ENCODE measurements at regions not wholly inside any gene's neighbourhood (a gene's known extent, or its start where the extent isn't known, plus 50 kb on each side); places are given as distances from the start of the nearest gene placed in this dataset.

GRCh38 chr10:131453721-131454634 lies 142.5 kb upstream of the TCERG1L start:
- Histone ChIP-seq H3K9me3 (ENCODE audit: control insufficient read depth, low read length) (no peaks in the 10 kb centered on the region), H2BK12ac (ENCODE audit: low read length in 2 of 2) (no peak overlapping the region), H3K18ac (ENCODE audit: low read depth in 1 of 2, low read length in 2 of 2) (no peak overlapping the region), H3K36me3 (ENCODE audit: control insufficient read depth in 1 of 2, insufficient read depth in 2 of 2, low read depth in 1 of 2, low read length in 2 of 2) (no peaks in the 10 kb centered on the region), H2AK5ac (ENCODE audit: low read length, severe bottlenecking) (no peak overlapping the region), H3K27me3 (ENCODE audit: control insufficient read depth in 1 of 2, insufficient read depth in 1 of 2, low read length in 2 of 2) (peaks cover 0 to 50% of the 10 kb centered on the region in 2 experiments), H3K4me2 (ENCODE audit: low read length, poor library complexity, severe bottlenecking) (no peak overlapping the region), H3K4me1 (ENCODE audit: control insufficient read depth, insufficient read depth, low read depth, low read length) (no peaks in the 10 kb centered on the region), H2BK5ac (ENCODE audit: low read depth, low read length, poor library complexity, severe bottlenecking) (no peak overlapping the region), H3K4ac (ENCODE audit: low read depth in 1 of 2, low read length in 2 of 2) (no peak overlapping the region), H4K8ac (ENCODE audit: low read length) (no peak overlapping the region), H3K4me3 (ENCODE audit: insufficient read depth in 1 of 2, low read depth in 1 of 2, low read length in 2 of 2) (peak overlapping the region in 1 of 2 experiments; percentile 45), H3K79me1 (replicated peaks; ENCODE audit: low read length, poor library complexity, severe bottlenecking) (no peaks in the 10 kb centered on the region), H4K91ac (ENCODE audit: low read length) (no peak overlapping the region), H2AFZ (ENCODE audit: low read depth, low read length) (no peak overlapping the region), H3K23ac (ENCODE audit: low read length in 2 of 2) (no peak overlapping the region), H2BK15ac (ENCODE audit: low read depth, poor library complexity, severe bottlenecking) (no peak overlapping the region), H3K14ac (ENCODE audit: low read length in 2 of 2) (no peak overlapping the region), H3K9ac (ENCODE audit: low read length) (no peak overlapping the region), H2BK120ac (ENCODE audit: low read depth, low read length) (no peak overlapping the region), H3K27ac (ENCODE audit: low read length, poor library complexity, severe bottlenecking) (no peak overlapping the region)
- WGBS = 11% methylated on average over 25 of the region's 32 CpGs
- DNase-seq = no peak

DNA sequence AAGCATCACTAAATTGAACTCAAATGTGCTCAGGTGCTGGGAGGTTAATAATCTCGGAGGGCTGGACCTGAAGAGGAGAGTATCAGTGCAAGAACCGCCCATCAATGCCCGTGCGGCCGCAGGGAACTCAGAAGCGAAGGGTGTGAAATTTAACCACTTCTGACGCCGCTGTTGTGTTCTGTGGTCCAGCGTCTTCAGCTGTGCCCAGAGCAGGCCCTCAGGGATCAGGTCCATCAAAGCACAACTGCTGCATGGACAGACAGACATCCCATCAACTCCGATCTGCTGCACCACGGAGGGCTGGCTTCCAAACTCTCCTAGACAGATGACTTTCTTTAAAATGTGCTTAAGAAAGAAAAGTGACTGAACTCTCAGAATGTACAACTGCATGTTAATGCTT lies 144.9 kb upstream of the TCERG1L start:
- H3K9ac ChIP-seq (ENCODE audit: low read length) = no peak overlapping the region
- H2AK5ac ChIP-seq (ENCODE audit: low read length, severe bottlenecking) = no peak overlapping the region
- DNase-seq = no peak
- no peak overlapping the region for H3K4ac ChIP-seq (ENCODE audit: low read depth in 1 of 2, low read length in 2 of 2)
- H2BK12ac ChIP-seq (ENCODE audit: low read length in 2 of 2) = no peak overlapping the region
- H3K23ac ChIP-seq (ENCODE audit: low read length in 2 of 2) = no peak overlapping the region
- no peak overlapping the region for H4K8ac ChIP-seq (ENCODE audit: low read length)
- no peak overlapping the region for H3K4me3 ChIP-seq (ENCODE audit: insufficient read depth in 1 of 2, low read depth in 1 of 2, low read length in 2 of 2)
- no peak overlapping the region for H2BK5ac ChIP-seq (ENCODE audit: low read depth, low read length, poor library complexity, severe bottlenecking)
- no peaks in the 10 kb centered on the region for H3K9me3 ChIP-seq (ENCODE audit: control insufficient read depth, low read length)
- no peak overlapping the region for H3K14ac ChIP-seq (ENCODE audit: low read length in 2 of 2)
- no peaks in the 10 kb centered on the region for H3K4me1 ChIP-seq (ENCODE audit: control insufficient read depth, insufficient read depth, low read depth, low read length)
- H3K36me3 ChIP-seq (ENCODE audit: control insufficient read depth in 1 of 2, insufficient read depth in 2 of 2, low read depth in 1 of 2, low read length in 2 of 2) = no peaks in the 10 kb centered on the region
- no peak overlapping the region for H3K18ac ChIP-seq (ENCODE audit: low read depth in 1 of 2, low read length in 2 of 2)
- H2AFZ ChIP-seq (ENCODE audit: low read depth, low read length) = no peak overlapping the region
- no peak overlapping the region for H2BK120ac ChIP-seq (ENCODE audit: low read depth, low read length)
- peaks cover 0 to 48% of the 10 kb centered on the region in 2 experiments for H3K27me3 ChIP-seq (ENCODE audit: control insufficient read depth in 1 of 2, insufficient read depth in 1 of 2, low read length in 2 of 2)
- H3K27ac ChIP-seq (ENCODE audit: low read length, poor library complexity, severe bottlenecking) = no peak overlapping the region
- H4K91ac ChIP-seq (ENCODE audit: low read length) = no peak overlapping the region
- no peak overlapping the region for H3K4me2 ChIP-seq (ENCODE audit: low read length, poor library complexity, severe bottlenecking)
- no peaks in the 10 kb centered on the region for H3K79me1 ChIP-seq (replicated peaks; ENCODE audit: low read length, poor library complexity, severe bottlenecking)
- WGBS = 78% methylated on average over 9 of the region's 11 CpGs
- H2BK15ac ChIP-seq (ENCODE audit: low read depth, poor library complexity, severe bottlenecking) = no peak overlapping the region

GRCh38 chr10:131461093-131461492 lies 149.6 kb upstream of the TCERG1L start:
- Histone ChIP-seq H3K27me3 (ENCODE audit: control insufficient read depth in 1 of 2, insufficient read depth in 1 of 2, low read length in 2 of 2) (peaks cover 0 to 17% of the 10 kb centered on the region in 2 experiments), H4K8ac (ENCODE audit: low read length) (no peak overlapping the region), H3K27ac (ENCODE audit: low read length, poor library complexity, severe bottlenecking) (no peak overlapping the region), H3K18ac (ENCODE audit: low read depth in 1 of 2, low read length in 2 of 2) (no peak overlapping the region), H2BK120ac (ENCODE audit: low read depth, low read length) (no peak overlapping the region), H3K79me1 (replicated peaks; ENCODE audit: low read length, poor library complexity, severe bottlenecking) (no peaks in the 10 kb centered on the region), H3K4me1 (ENCODE audit: control insufficient read depth, insufficient read depth, low read depth, low read length) (no peaks in the 10 kb centered on the region), H2BK12ac (ENCODE audit: low read length in 2 of 2) (no peak overlapping the region), H2AFZ (ENCODE audit: low read depth, low read length) (no peak overlapping the region), H3K14ac (ENCODE audit: low read length in 2 of 2) (no peak overlapping the region), H3K4ac (ENCODE audit: low read depth in 1 of 2, low read length in 2 of 2) (no peak overlapping the region), H2BK5ac (ENCODE audit: low read depth, low read length, poor library complexity, severe bottlenecking) (no peak overlapping the region), H3K9ac (ENCODE audit: low read length) (no peak overlapping the region), H3K36me3 (ENCODE audit: control insufficient read depth in 1 of 2, insufficient read depth in 2 of 2, low read depth in 1 of 2, low read length in 2 of 2) (no peaks in the 10 kb centered on the region), H4K91ac (ENCODE audit: low read length) (no peak overlapping the region), H2AK5ac (ENCODE audit: low read length, severe bottlenecking) (no peak overlapping the region), H3K4me2 (ENCODE audit: low read length, poor library complexity, severe bottlenecking) (no peak overlapping the region), H3K23ac (ENCODE audit: low read length in 2 of 2) (no peak overlapping the region), H3K4me3 (ENCODE audit: insufficient read depth in 1 of 2, low read depth in 1 of 2, low read length in 2 of 2) (no peak overlapping the region), H2BK15ac (ENCODE audit: low read depth, poor library complexity, severe bottlenecking) (no peak overlapping the region), H3K9me3 (ENCODE audit: control insufficient read depth, low read length) (no peaks in the 10 kb centered on the region)
- no peak for DNase-seq
- WGBS = 53% methylated on average over 5 of the region's 5 CpGs

GRCh38 chr10:131464789-131465188 lies 153.3 kb upstream of the TCERG1L start:
- Histone ChIP-seq H2BK15ac (ENCODE audit: low read depth, poor library complexity, severe bottlenecking) (no peak overlapping the region), H2BK120ac (ENCODE audit: low read depth, low read length) (no peak overlapping the region), H3K4me3 (ENCODE audit: insufficient read depth in 1 of 2, low read depth in 1 of 2, low read length in 2 of 2) (no peak overlapping the region), H3K18ac (ENCODE audit: low read depth in 1 of 2, low read length in 2 of 2) (no peak overlapping the region), H3K9me3 (ENCODE audit: control insufficient read depth, low read length) (no peaks in the 10 kb centered on the region), H3K14ac (ENCODE audit: low read length in 2 of 2) (no peak overlapping the region), H2BK12ac (ENCODE audit: low read length in 2 of 2) (no peak overlapping the region), H3K79me1 (replicated peaks; ENCODE audit: low read length, poor library complexity, severe bottlenecking) (no peaks in the 10 kb centered on the region), H4K91ac (ENCODE audit: low read length) (no peak overlapping the region), H3K27me3 (ENCODE audit: control insufficient read depth in 1 of 2, insufficient read depth in 1 of 2, low read length in 2 of 2) (peaks cover 0 to 8% of the 10 kb centered on the region in 2 experiments), H3K4me2 (ENCODE audit: low read length, poor library complexity, severe bottlenecking) (no peak overlapping the region), H4K8ac (ENCODE audit: low read length) (no peak overlapping the region), H3K9ac (ENCODE audit: low read length) (no peak overlapping the region), H3K36me3 (ENCODE audit: control insufficient read depth in 1 of 2, insufficient read depth in 2 of 2, low read depth in 1 of 2, low read length in 2 of 2) (no peaks in the 10 kb centered on the region), H2AK5ac (ENCODE audit: low read length, severe bottlenecking) (no peak overlapping the region), H3K27ac (ENCODE audit: low read length, poor library complexity, severe bottlenecking) (no peak overlapping the region), H3K4ac (ENCODE audit: low read depth in 1 of 2, low read length in 2 of 2) (no peak overlapping the region), H2BK5ac (ENCODE audit: low read depth, low read length, poor library complexity, severe bottlenecking) (no peak overlapping the region), H3K23ac (ENCODE audit: low read length in 2 of 2) (no peak overlapping the region), H3K4me1 (ENCODE audit: control insufficient read depth, insufficient read depth, low read depth, low read length) (no peaks in the 10 kb centered on the region), H2AFZ (ENCODE audit: low read depth, low read length) (no peak overlapping the region)
- DNase-seq = no peak
- WGBS = 49% methylated on average over 3 of the region's 5 CpGs
